Activated T-cell treated with anti-CD3 and anti-CD28 coated beads, Interleukin-2, amount 50 U/mL, for 72 hours (primary cell): ENCODE measurements at regions not wholly inside any gene's neighbourhood (a gene's known extent, or its start where the extent isn't known, plus 50 kb on each side); places are given as distances from the start of the nearest gene placed in this dataset.
"Not testable (repeated sequence)": the region's sequence is repeated elsewhere in the genome, so short reads cannot be mapped to it uniquely, and the experiment has no call there.

Source experiments
- ATAC-seq, 2 donors: fragments of 150-1000 bp; cut with Tn5 transposase; replicated peaks in 1 of 2; 2 replicates each; pipeline ENCODE4 v1.10.0; 2021; ENCODE audit warnings: moderate library complexity in 2 of 2, mild to moderate bottlenecking in 1 of 2
- DNase-seq, 2 donors: peaks; one replicate each; pipeline ENCODE4 v3.0.0; 2021 to 2022; ENCODE audit warnings: mixed read lengths in 1 of 2
- H3K27ac Mint-ChIP-seq: one replicate; pipeline ENCODE4 v1.8.0; 2022; ENCODE audit warnings: mild to moderate bottlenecking, moderate library complexity, mixed read lengths
- H3K27me3 Mint-ChIP-seq: one replicate; pipeline ENCODE4 v1.8.0; 2022; ENCODE audit warnings: low read depth, mixed read lengths
- H3K36me3 Mint-ChIP-seq, 2 donors: one replicate each; pipeline ENCODE4 v1.8.0; 2022; ENCODE audit warnings: mixed read lengths in 2 of 2, mild to moderate bottlenecking in 1 of 2; ENCODE audit not compliant: insufficient read depth in 2 of 2
- H3K4me1 Mint-ChIP-seq: one replicate; pipeline ENCODE4 v1.8.0; 2022; ENCODE audit warnings: low read depth, mixed read lengths
- H3K4me3 Mint-ChIP-seq, 2 donors: one replicate each; pipeline ENCODE4 v1.8.0; 2022; ENCODE audit warnings: mild to moderate bottlenecking in 2 of 2, mixed read lengths in 2 of 2, moderate library complexity in 2 of 2
- H3K9me3 Mint-ChIP-seq, 2 donors: one replicate each; pipeline ENCODE4 v1.8.0; 2022; ENCODE audit warnings: mixed read lengths in 2 of 2

- no peaks in the 10 kb centered on the region for H3K4me1 Mint-ChIP-seq
Observed at GRCh38 chr7:35967366-35968139, 166.7 kb downstream of the SEPTIN7 start.

GRCh38 chr7:35968140-35968940, 167.5 kb downstream of the SEPTIN7 start:
- no peak overlapping the region for H3K4me3 Mint-ChIP-seq
- H3K9me3 Mint-ChIP-seq, result no peaks in the 10 kb centered on the region
- H3K36me3 Mint-ChIP-seq, result no peaks in the 10 kb centered on the region
- ATAC-seq (no peak), DNase-seq (no peak)
- H3K27me3 Mint-ChIP-seq, result peaks cover 25% of the 10 kb centered on the region
- no peak overlapping the region for H3K27ac Mint-ChIP-seq
- no peaks in the 10 kb centered on the region for H3K4me1 Mint-ChIP-seq

More at GRCh38 chr7:35967366-35968139, 166.7 kb downstream of the SEPTIN7 start:
- Mint-ChIP-seq H3K27ac (no peak overlapping the region), H3K9me3 (no peaks in the 10 kb centered on the region), H3K4me3 (no peak overlapping the region), H3K27me3 (peaks cover 25% of the 10 kb centered on the region), H3K36me3 (no peaks in the 10 kb centered on the region)
- DNase-seq (no peak), ATAC-seq (no peak)

- ATAC-seq (no peak), DNase-seq (no peak)
- Mint-ChIP-seq H3K27ac (no peak overlapping the region), H3K4me3 (no peak overlapping the region), H3K27me3 (peaks cover 25% of the 10 kb centered on the region), H3K4me1 (no peaks in the 10 kb centered on the region), H3K36me3 (no peaks in the 10 kb centered on the region), H3K9me3 (no peaks in the 10 kb centered on the region)
Observed at GRCh38 chr7:35969066-35969465, 168.2 kb downstream of the SEPTIN7 start.

GRCh38 chr7:35970458-35970857, 169.6 kb downstream of the SEPTIN7 start:
- Mint-ChIP-seq H3K4me1 (no peaks in the 10 kb centered on the region), H3K27ac (no peak overlapping the region), H3K4me3 (no peak overlapping the region), H3K27me3 (peaks cover 25% of the 10 kb centered on the region), H3K36me3 (no peaks in the 10 kb centered on the region), H3K9me3 (no peaks in the 10 kb centered on the region)
- no peak for ATAC-seq
- no peak for DNase-seq

GRCh38 chr7:35971133-35971891, 170.5 kb downstream of the SEPTIN7 start:
- ATAC-seq (peak; percentile 36 to 52), DNase-seq (peak in 1 of 2 donors; percentile 12)
- Mint-ChIP-seq H3K9me3 (no peaks in the 10 kb centered on the region), H3K27ac (no peak overlapping the region), H3K36me3 (no peaks in the 10 kb centered on the region), H3K4me1 (no peaks in the 10 kb centered on the region), H3K27me3 (peaks cover 25% of the 10 kb centered on the region), H3K4me3 (peak overlapping the region; percentile 44 to 71)

- no peaks in the 10 kb centered on the region for H3K4me1 Mint-ChIP-seq
- no peak overlapping the region for H3K4me3 Mint-ChIP-seq
- H3K27ac Mint-ChIP-seq, result no peak overlapping the region
- H3K36me3 Mint-ChIP-seq, result no peaks in the 10 kb centered on the region
- peaks cover 9% of the 10 kb centered on the region for H3K27me3 Mint-ChIP-seq
- peak; percentile 33 to 64 for DNase-seq
- peak; percentile 48 to 49 for ATAC-seq
- no peaks in the 10 kb centered on the region for H3K9me3 Mint-ChIP-seq
Observed at GRCh38 chr7:35975851-35976454, 175.1 kb downstream of the SEPTIN7 start.

GRCh38 chr7:35978816-35979640, 174.0 kb upstream of the EEPD1 start:
- not testable (repeated sequence) for DNase-seq, H3K4me3 Mint-ChIP-seq, H3K4me1 Mint-ChIP-seq, H3K36me3 Mint-ChIP-seq, H3K9me3 Mint-ChIP-seq, ATAC-seq, H3K27ac Mint-ChIP-seq, H3K27me3 Mint-ChIP-seq

- Mint-ChIP-seq H3K4me3 (no peak overlapping the region), H3K36me3 (no peaks in the 10 kb centered on the region), H3K9me3 (no peaks in the 10 kb centered on the region), H3K27ac (no peak overlapping the region), H3K27me3 (no peaks in the 10 kb centered on the region), H3K4me1 (no peaks in the 10 kb centered on the region)
- no peak for DNase-seq
- ATAC-seq, result no peak
Observed at GRCh38 chr7:35982600-35982999, 170.5 kb upstream of the EEPD1 start.

GRCh38 chr7:35983626-35984025, 169.4 kb upstream of the EEPD1 start:
- H3K27me3 Mint-ChIP-seq, result no peaks in the 10 kb centered on the region
- no peaks in the 10 kb centered on the region for H3K4me1 Mint-ChIP-seq
- no peaks in the 10 kb centered on the region for H3K36me3 Mint-ChIP-seq
- H3K27ac Mint-ChIP-seq, result no peak overlapping the region
- no peak for DNase-seq
- H3K9me3 Mint-ChIP-seq, result no peaks in the 10 kb centered on the region
- H3K4me3 Mint-ChIP-seq, result no peak overlapping the region
- no peak for ATAC-seq

GRCh38 chr7:35985126-35985754, 167.8 kb upstream of the EEPD1 start:
- peak; percentile 79 to 80 for DNase-seq
- no peaks in the 10 kb centered on the region for H3K27me3 Mint-ChIP-seq
- H3K4me3 Mint-ChIP-seq, result no peak overlapping the region
- H3K27ac Mint-ChIP-seq, result no peak overlapping the region
- H3K9me3 Mint-ChIP-seq, result no peaks in the 10 kb centered on the region
- peak; percentile 98 to 99 for ATAC-seq
- H3K36me3 Mint-ChIP-seq, result no peaks in the 10 kb centered on the region
- no peaks in the 10 kb centered on the region for H3K4me1 Mint-ChIP-seq

- Mint-ChIP-seq H3K36me3 (no peaks in the 10 kb centered on the region), H3K4me3 (no peak overlapping the region), H3K4me1 (peaks cover 15% of the 10 kb centered on the region), H3K9me3 (no peaks in the 10 kb centered on the region), H3K27ac (no peak overlapping the region), H3K27me3 (no peaks in the 10 kb centered on the region)
- ATAC-seq (no peak), DNase-seq (no peak)
Observed at GRCh38 chr7:35987016-35987415, 166.0 kb upstream of the EEPD1 start.

- ATAC-seq (no peak), DNase-seq (no peak)
- Mint-ChIP-seq H3K27me3 (no peaks in the 10 kb centered on the region), H3K27ac (no peak overlapping the region), H3K9me3 (no peaks in the 10 kb centered on the region), H3K4me3 (no peak overlapping the region), H3K4me1 (peaks cover 22% of the 10 kb centered on the region), H3K36me3 (no peaks in the 10 kb centered on the region)
Observed at GRCh38 chr7:35988105-35988504, 164.9 kb upstream of the EEPD1 start.
